SH-SY5Y (cell line): ENCODE measurements at regions not wholly inside any gene's neighbourhood (a gene's known extent, or its start where the extent isn't known, plus 50 kb on each side); places are given as distances from the start of the nearest gene placed in this dataset.

Source experiments
- GATA2 ChIP-seq: IDR thresholded peaks from 2 replicates; pipeline ENCODE4 v1.6.1; 2011; ENCODE audit warnings: mild to moderate bottlenecking, low read depth, low read length
- GATA3 ChIP-seq: IDR thresholded peaks from 2 replicates; pipeline ENCODE4 v1.6.1; 2011; ENCODE audit warnings: low read depth, mild to moderate bottlenecking, low read length, moderate library complexity

DNA sequence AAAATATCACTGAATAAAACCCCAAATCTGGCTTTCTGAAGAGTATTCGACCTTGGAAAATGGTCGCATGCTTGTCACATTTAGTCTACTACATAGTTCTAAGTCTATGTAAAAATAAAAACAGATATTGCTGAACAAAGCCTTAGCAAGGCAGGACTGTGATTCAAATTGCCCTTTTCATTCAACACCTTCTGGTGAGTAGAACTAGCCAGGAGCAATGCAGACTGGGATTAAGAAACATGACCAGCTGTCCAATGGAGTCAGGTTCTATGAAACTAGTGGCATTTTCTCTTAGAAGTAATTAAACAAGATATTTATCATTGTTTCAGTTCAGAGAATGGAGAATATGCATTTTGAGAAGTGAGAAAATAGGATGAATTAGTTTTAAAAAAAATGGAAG is 1260.5 kb upstream of the ACVR2A start:
- TF ChIP-seq GATA3 (no peak), GATA2 (no peak)
